H1 (cell line): ENCODE measurements at regions not wholly inside any gene's neighbourhood (a gene's known extent, or its start where the extent isn't known, plus 50 kb on each side); places are given as distances from the start of the nearest gene placed in this dataset.

ENCODE experiments used
- CTCF ChIA-PET: fragments of 300-600 bp; sonication (Branson Sonifier 250); formaldehyde crosslinking; loops from one replicate; lab custom pipeline; 2021; ENCODE audit not compliant: partially characterized antibody; lab: Charles Lee
- POLR2A ChIA-PET: fragments of 300-600 bp; sonication (Branson Sonifier 250); formaldehyde crosslinking; loops from one replicate; lab custom pipeline; 2021; ENCODE audit warnings: inconsistent platforms; ENCODE audit not compliant: partially characterized antibody; lab: Charles Lee
- DNase-seq, 2 experiments: peaks; one replicate each; pipeline versions ENCODE4 v3.0.0 to v3.0.0-alpha.2; 2010 to 2022; ENCODE audit warnings: low spot score in 2 of 2, low read depth in 1 of 2, mixed read lengths in 1 of 2
- FAIRE-seq: peaks from 2 replicates; lab custom pipeline; 2011; peaks lifted over from hg19 to GRCh38; lab: Jason Lieb, UNC
- H2AFZ ChIP-seq: 2 replicates; pipeline ENCODE4 v1.8.1; 2012; ENCODE audit warnings: low read length, inconsistent platforms
- H2AK5ac ChIP-seq: 2 replicates; pipeline ENCODE4 v1.6.1; 2013; ENCODE audit warnings: low read depth, low read length
- H2BK120ac ChIP-seq: replicated peaks from 2 replicates; pipeline ENCODE3; 2013; ENCODE audit warnings: low read depth, low read length, inconsistent platforms
- H2BK12ac ChIP-seq: 2 replicates; pipeline ENCODE4 v1.6.1; 2013; ENCODE audit warnings: low read depth, low read length
- H2BK15ac ChIP-seq: 2 replicates; pipeline ENCODE4 v1.6.1; 2013; ENCODE audit warnings: low read length
- H2BK20ac ChIP-seq: 2 replicates; pipeline ENCODE4 v1.6.1; 2013; ENCODE audit warnings: low read length
- H2BK5ac ChIP-seq: 2 replicates; pipeline ENCODE4 v1.6.1; 2013; ENCODE audit warnings: low read depth, low read length
- H3K14ac ChIP-seq: 2 replicates; pipeline ENCODE4 v1.6.1; 2013; ENCODE audit warnings: inconsistent platforms; ENCODE audit not compliant: insufficient read length
- H3K18ac ChIP-seq: 2 replicates; pipeline ENCODE4 v1.6.1; 2013; ENCODE audit warnings: low read length; ENCODE audit errors: extremely low read depth
- H3K23ac ChIP-seq: 2 replicates; pipeline ENCODE4 v1.6.1; 2013; ENCODE audit warnings: inconsistent platforms; ENCODE audit not compliant: insufficient read length
- H3K23me2 ChIP-seq: 2 replicates; pipeline ENCODE4 v1.6.1; 2013; ENCODE audit warnings: low read depth, low read length
- H3K27ac ChIP-seq: 2 replicates; pipeline ENCODE4 v1.6.1; 2011; ENCODE audit warnings: low read depth, low read length, inconsistent platforms
- H3K27me3 ChIP-seq, 4 experiments: replicated peaks in 1 of 4; 1 replicate in 1 of 4; 2 replicates in 3 of 4; pipeline versions ENCODE4 v1.6.1 to v1.8.1; 2011 to 2013; ENCODE audit warnings: low read length in 3 of 4, mild to moderate bottlenecking in 3 of 4, inconsistent platforms in 2 of 4, mixed read lengths in 2 of 4, moderate library complexity in 1 of 4; ENCODE audit not compliant: control insufficient read depth in 3 of 4, insufficient read depth in 3 of 4; ENCODE audit errors: extremely low read depth in 1 of 4
- H3K36me3 ChIP-seq, 4 experiments: 2 replicates each; pipeline versions ENCODE4 v1.6.1 to v1.8.1; 2011 to 2013; ENCODE audit warnings: mild to moderate bottlenecking in 4 of 4, low read length in 3 of 4, moderate library complexity in 2 of 4, control low read depth in 1 of 4, inconsistent platforms in 1 of 4; ENCODE audit not compliant: insufficient read depth in 4 of 4, control insufficient read depth in 2 of 4
- H3K4ac ChIP-seq: replicated peaks from 2 replicates; pipeline ENCODE3; 2013; ENCODE audit warnings: low read length, low read depth, mixed read lengths, inconsistent platforms; ENCODE audit not compliant: insufficient read length
- H3K4me1 ChIP-seq, 4 experiments: replicated peaks in 1 of 4; 1 replicate in 1 of 4; 2 replicates in 3 of 4; pipeline versions ENCODE4 v1.6.1 to v1.8.1; 2011 to 2013; ENCODE audit warnings: low read length in 3 of 4, inconsistent platforms in 2 of 4, mixed read lengths in 1 of 4; ENCODE audit not compliant: insufficient read depth in 4 of 4, control insufficient read depth in 3 of 4
- H3K4me2 ChIP-seq, 2 experiments: 2 replicates each; pipeline versions ENCODE4 v1.6.1 to v1.8.1; 2011 to 2013; ENCODE audit warnings: low read depth in 2 of 2, low read length in 2 of 2, control low read depth in 1 of 2, inconsistent platforms in 1 of 2, mild to moderate bottlenecking in 1 of 2; ENCODE audit not compliant: insufficient read depth in 1 of 2
- H3K4me3 ChIP-seq, 4 experiments: fragments of 200-600, 300-600 bp in 1 of 4; sonication (generic), shearing (Covaris generic), sonication (Bioruptor Twin) in 1 of 4; 2 replicates each; pipeline versions ENCODE4 v1.5.1 to v1.8.1; 2011 to 2016; ENCODE audit warnings: low read length in 4 of 4, low read depth in 3 of 4, control low read depth in 2 of 4, inconsistent platforms in 2 of 4, mild to moderate bottlenecking in 2 of 4, mixed read lengths in 1 of 4, moderate library complexity in 1 of 4; ENCODE audit not compliant: insufficient read depth in 2 of 4; ENCODE audit errors: extremely low read depth in 1 of 4
- H3K56ac ChIP-seq: replicated peaks from 2 replicates; pipeline ENCODE3; 2013; ENCODE audit warnings: low read depth, mild to moderate bottlenecking, mixed read lengths, low read length, inconsistent platforms; ENCODE audit not compliant: insufficient read length
- H3K79me1 ChIP-seq: 2 replicates; pipeline ENCODE4 v1.6.1; 2013; ENCODE audit warnings: low read depth, low read length, control low read depth
- H3K79me2 ChIP-seq, 2 experiments: 2 replicates each; pipeline versions ENCODE4 v1.6.1 to v1.8.1; 2012 to 2013; ENCODE audit warnings: low read length in 2 of 2, mild to moderate bottlenecking in 2 of 2, inconsistent platforms in 1 of 2; ENCODE audit not compliant: insufficient read depth in 2 of 2, control insufficient read depth in 1 of 2
- H3K9ac ChIP-seq, 4 experiments: replicated peaks in 1 of 4; 1 replicate in 1 of 4; 2 replicates in 3 of 4; pipeline versions ENCODE4 v1.6.1 to v1.8.1; 2011 to 2013; ENCODE audit warnings: low read depth in 3 of 4, low read length in 3 of 4, control low read depth in 2 of 4, mild to moderate bottlenecking in 2 of 4, moderate library complexity in 2 of 4, inconsistent platforms in 1 of 4; ENCODE audit errors: extremely low read depth in 1 of 4
- H3K9me3 ChIP-seq, 2 experiments: 2 replicates each; pipeline versions ENCODE4 v1.6.1 to v1.8.1; 2012 to 2013; ENCODE audit warnings: mild to moderate bottlenecking in 2 of 2, moderate library complexity in 2 of 2, control low read depth in 1 of 2, inconsistent platforms in 1 of 2, low read depth in 1 of 2, low read length in 1 of 2, mixed read lengths in 1 of 2; ENCODE audit not compliant: insufficient read depth in 2 of 2
- H4K20me1 ChIP-seq, 2 experiments: replicated peaks in 1 of 2; 2 replicates each; pipeline versions ENCODE3 to v1.8.1; 2011 to 2013; ENCODE audit warnings: inconsistent platforms in 2 of 2, low read length in 2 of 2, mild to moderate bottlenecking in 1 of 2; ENCODE audit not compliant: insufficient read depth in 2 of 2, control insufficient read depth in 1 of 2
- H4K5ac ChIP-seq: 2 replicates; pipeline ENCODE4 v1.6.1; 2013; ENCODE audit warnings: low read length, low read depth, mixed read lengths, inconsistent platforms; ENCODE audit not compliant: insufficient read length
- H4K8ac ChIP-seq: 2 replicates; pipeline ENCODE4 v1.8.0; 2013; ENCODE audit warnings: mild to moderate bottlenecking, moderate library complexity, low read length, inconsistent platforms; ENCODE audit not compliant: insufficient read depth; ENCODE audit errors: extremely low read depth
- H4K91ac ChIP-seq: replicated peaks from 2 replicates; pipeline ENCODE3; 2013; ENCODE audit warnings: low read length, mixed read lengths, inconsistent platforms; ENCODE audit not compliant: insufficient read length
- ATF3 ChIP-seq: IDR thresholded peaks from 2 replicates; pipeline ENCODE4 v1.6.1; 2011; ENCODE audit warnings: low read depth, mild to moderate bottlenecking, low read length; ENCODE audit not compliant: insufficient read depth
- BCL11A ChIP-seq, 2 experiments: IDR thresholded peaks; one replicate each; pipeline ENCODE4 v1.6.1; 2011; ENCODE audit warnings: low read depth in 2 of 2, low read length in 2 of 2, mild to moderate bottlenecking in 2 of 2
- CHD2 ChIP-seq: IDR thresholded peaks from 2 replicates; pipeline ENCODE4 v1.6.1; 2012; ENCODE audit warnings: low read length, improper control_type of control experiment
- CREB1 ChIP-seq: IDR thresholded peaks from 2 replicates; pipeline ENCODE4 v1.6.1; 2012; ENCODE audit warnings: inconsistent platforms
- EGR1 ChIP-seq: IDR thresholded peaks from 2 replicates; pipeline ENCODE4 v1.6.1; 2011; ENCODE audit warnings: low read depth, low read length, borderline replicate concordance
- EP300 ChIP-seq, 2 experiments: IDR thresholded peaks; 1 replicate in 1 of 2; 2 replicates in 1 of 2; pipeline ENCODE4 v1.6.1; 2011 to 2012; ENCODE audit warnings: low read depth in 2 of 2, low read length in 2 of 2, mild to moderate bottlenecking in 2 of 2, borderline replicate concordance in 1 of 2, inconsistent platforms in 1 of 2, moderate library complexity in 1 of 2
- JUN ChIP-seq: IDR thresholded peaks from 2 replicates; pipeline ENCODE4 v1.6.1; 2011; ENCODE audit warnings: low read depth, mild to moderate bottlenecking, improper control_type of control experiment, low read length
- KDM1A ChIP-seq: fragments of 200-600, 300-600 bp; sonication (generic); IDR thresholded peaks from 2 replicates; pipeline ENCODE4 v1.7.1; 2016; ENCODE audit warnings: mild to moderate bottlenecking, low read length, borderline replicate concordance
- RAD21 ChIP-seq, 2 experiments: IDR thresholded peaks in 1 of 2; conservative IDR thresholded peaks in 1 of 2; 2 replicates each; pipeline ENCODE4 v1.6.1; 2011; ENCODE audit warnings: low read depth in 2 of 2, low read length in 2 of 2, improper control_type of control experiment in 1 of 2, inconsistent platforms in 1 of 2, mild to moderate bottlenecking in 1 of 2, moderate library complexity in 1 of 2
- RBBP5 ChIP-seq: IDR thresholded peaks from 2 replicates; pipeline ENCODE4 v1.7.1; 2012; ENCODE audit warnings: low read depth, mild to moderate bottlenecking, inconsistent platforms, low read length, moderate library complexity, borderline replicate concordance
- WGBS, 2 experiments: shearing (Covaris generic) in 1 of 2; methylation state at CpG; one replicate each; pipeline versions ENCODE4 v1.1.6 to v1.1.7; 2013 to 2015; ENCODE audit warnings: low lambda C conversion rate in 2 of 2, mixed read lengths in 2 of 2, inconsistent platforms in 1 of 2, low coverage in 1 of 2, missing lambda C conversion rate in 1 of 2; ENCODE audit not compliant: insufficient replicate concordance in 2 of 2, insufficient coverage in 1 of 2, insufficient read length in 1 of 2; ENCODE audit errors: extremely low coverage in 1 of 2, missing lambda C conversion rate in 1 of 2; 5-methylcytosine and 5-hydroxymethylcytosine counted together

DNA sequence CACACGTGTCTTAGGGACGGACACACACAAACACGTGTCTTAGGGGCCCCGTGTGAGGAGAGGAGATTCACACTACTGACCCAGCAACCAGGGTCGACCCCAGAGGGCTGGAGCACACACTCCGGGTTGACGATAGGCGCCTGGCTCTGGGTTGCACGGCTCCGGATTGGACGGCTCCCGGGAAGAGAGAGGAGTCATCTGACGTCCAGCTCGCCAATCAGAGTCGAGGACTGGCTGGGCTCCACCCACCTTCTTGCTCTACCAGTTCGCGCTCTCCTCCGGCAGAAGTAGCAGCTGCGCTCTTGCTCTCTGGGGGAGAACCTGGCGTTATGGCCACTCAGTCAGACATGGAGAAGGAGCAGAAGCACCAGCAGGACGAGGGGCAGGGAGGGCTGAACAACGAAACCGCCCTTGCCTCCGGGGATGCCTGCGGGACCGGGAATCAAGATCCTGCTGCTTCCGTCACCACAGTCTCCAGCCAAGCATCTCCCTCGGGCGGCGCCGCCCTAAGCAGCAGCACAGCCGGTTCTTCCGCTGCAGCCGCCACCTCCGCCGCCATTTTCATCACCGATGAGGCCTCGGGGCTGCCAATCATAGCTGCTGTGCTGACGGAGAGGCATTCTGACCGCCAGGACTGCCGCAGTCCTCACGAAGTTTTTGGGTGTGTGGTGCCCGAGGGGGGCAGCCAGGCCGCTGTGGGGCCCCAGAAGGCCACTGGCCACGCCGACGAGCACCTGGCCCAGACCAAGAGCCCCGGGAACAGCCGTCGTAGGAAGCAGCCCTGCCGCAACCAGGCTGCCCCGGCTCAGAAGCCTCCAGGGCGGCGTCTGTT is 74.3 kb downstream of the NUDT10 start:
- Histone ChIP-seq H3K4me1 (peaks cover 0 to 4% (median 1%) of the 10 kb centered on the region in 4 experiments; a peak in 4 of 7 replicates), H2AFZ (no peak overlapping the region; the same call in 1 of the 2 replicates), H2BK5ac (no peak overlapping the region), H3K4me3 (no peak overlapping the region), H3K36me3 (no peaks in the 10 kb centered on the region), H3K23me2 (no peaks in the 10 kb centered on the region; the same call in 1 of the 2 replicates), H3K27me3 (no peaks in the 10 kb centered on the region), H3K23ac (no peak overlapping the region), H4K8ac (no peak overlapping the region), H3K56ac (no peak overlapping the region), H4K91ac (no peak overlapping the region), H2AK5ac (no peak overlapping the region), H3K27ac (no peak overlapping the region), H3K14ac (no peak overlapping the region), H4K20me1 (no peaks in the 10 kb centered on the region), H3K9me3 (no peaks in the 10 kb centered on the region), H2BK12ac (no peak overlapping the region), H3K9ac (no peak overlapping the region), H3K79me1 (no peaks in the 10 kb centered on the region), H3K18ac (no peak overlapping the region), H3K79me2 (no peaks in the 10 kb centered on the region), H4K5ac (no peak overlapping the region), H2BK20ac (no peak overlapping the region), H3K4ac (no peak overlapping the region), H2BK15ac (no peak overlapping the region), H3K4me2 (no peak overlapping the region), H2BK120ac (no peak overlapping the region)
- no peak for TF ChIP-seq KDM1A
- no peak for TF ChIP-seq BCL11A (IDR thresholded peaks at IDR 0.05; ENCODE audit: low read depth in 2 of 2, low read length in 2 of 2)
- TF ChIP-seq RBBP5, result no peak
- no peak for TF ChIP-seq RAD21 (IDR thresholded peaks at IDR 0.05 in 1 of 2, conservative IDR thresholded peaks at IDR 0.05 in 1 of 2; ENCODE audit: low read depth in 2 of 2, low read length in 2 of 2)
- no peak for TF ChIP-seq EGR1
- TF ChIP-seq CHD2, result no peak
- TF ChIP-seq CREB1, result no peak
- no peak for TF ChIP-seq EP300 (IDR thresholded peaks at IDR 0.05; ENCODE audit: borderline replicate concordance in 1 of 2, low read depth in 2 of 2, low read length in 2 of 2)
- TF ChIP-seq JUN, result no peak
- no peak for TF ChIP-seq ATF3
- DNase-seq (no peak), FAIRE-seq (no peak)
- ChIA-PET CTCF (interaction anchor here (1.1 kb wide), 1 partner anchor 14 kb away, joined by 3 read pairs; no protein-coding TSS in a partner anchor), POLR2A (no interaction called here)
- WGBS, 2 experiments, result 97% methylated on average over 6 of the region's 54 CpGs; no CpG with 5 or more reads in 1 of the 2 experiments
